ENCODE measurements at regions not wholly inside any gene's neighbourhood (a gene's known extent, or its start where the extent isn't known, plus 50 kb on each side); places are given as distances from the start of the nearest gene placed in this dataset.
"Not testable (repeated sequence)": the region's sequence is repeated elsewhere in the genome, so short reads cannot be mapped to it uniquely, and the experiment has no call there.

DNA sequence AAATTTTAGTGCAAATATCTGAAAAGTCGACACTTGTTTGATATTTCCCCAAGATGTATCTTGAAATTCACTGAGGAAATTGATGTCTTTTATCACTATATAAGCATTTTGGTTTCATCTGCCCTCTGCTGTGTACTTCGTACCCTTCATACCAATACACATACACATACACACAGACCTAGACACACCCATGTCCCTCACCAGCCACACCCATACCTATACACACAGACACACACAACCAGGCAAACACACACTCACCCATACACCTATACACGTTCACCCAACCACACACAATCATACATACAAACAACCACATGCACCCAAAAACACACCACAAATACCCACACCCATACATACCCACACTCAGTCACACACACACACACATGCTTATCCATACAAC lies 367.8 kb downstream of the HINT1 start:
- Histone ChIP-seq H3K9ac (ENCODE audit: low read length) (no peak overlapping the region), H3K36me3 (ENCODE audit: control insufficient read depth, insufficient read depth, low read length) (no peaks in the 10 kb centered on the region), H3K4me1 (ENCODE audit: control insufficient read depth, insufficient read depth, low read length) (no peaks in the 10 kb centered on the region), H3K9me3 (ENCODE audit: control insufficient read depth, low read length) (no peaks in the 10 kb centered on the region), H3K27me3 (ENCODE audit: control insufficient read depth, insufficient read depth, low read length) (no peaks in the 10 kb centered on the region), H3K4me3 (ENCODE audit: low read length) (no peak overlapping the region)

DNA sequence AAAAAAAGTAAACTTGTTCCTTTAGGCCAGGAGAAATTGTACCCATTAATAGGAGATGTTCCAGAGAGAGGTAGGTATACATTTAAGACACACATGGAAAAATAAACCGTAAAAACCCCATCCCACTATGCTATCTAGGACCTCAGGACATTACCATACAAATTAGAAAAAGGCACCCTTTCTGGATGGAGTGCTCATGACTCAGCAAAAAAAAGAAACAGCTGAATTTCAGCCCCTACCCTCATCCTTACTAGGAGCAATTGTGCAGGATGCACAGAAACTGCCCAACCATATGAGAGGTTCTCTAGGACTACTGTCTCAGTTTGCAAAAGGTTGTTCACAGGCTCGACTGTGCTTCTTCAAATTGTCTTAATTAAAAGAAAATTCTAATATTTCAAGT lies 368.2 kb downstream of the HINT1 start:
- H3K27me3 ChIP-seq (ENCODE audit: control insufficient read depth, insufficient read depth, low read length) = no peaks in the 10 kb centered on the region
- no peak overlapping the region for H3K9ac ChIP-seq (ENCODE audit: low read length)
- H3K4me1 ChIP-seq (ENCODE audit: control insufficient read depth, insufficient read depth, low read length) = no peaks in the 10 kb centered on the region
- H3K4me3 ChIP-seq (ENCODE audit: low read length) = no peak overlapping the region
- no peaks in the 10 kb centered on the region for H3K36me3 ChIP-seq (ENCODE audit: control insufficient read depth, insufficient read depth, low read length)
- H3K9me3 ChIP-seq (ENCODE audit: control insufficient read depth, low read length) = no peaks in the 10 kb centered on the region

- no peaks in the 10 kb centered on the region for H3K27me3 ChIP-seq (ENCODE audit: control insufficient read depth, insufficient read depth, low read length)
- H3K4me1 ChIP-seq (ENCODE audit: control insufficient read depth, insufficient read depth, low read length) = no peaks in the 10 kb centered on the region
- H3K4me3 ChIP-seq (ENCODE audit: low read length) = no peak overlapping the region
- H3K9me3 ChIP-seq (ENCODE audit: control insufficient read depth, low read length) = no peaks in the 10 kb centered on the region
- no peaks in the 10 kb centered on the region for H3K36me3 ChIP-seq (ENCODE audit: control insufficient read depth, insufficient read depth, low read length)
- H3K9ac ChIP-seq (ENCODE audit: low read length) = no peak overlapping the region
Measured at GRCh38 chr5:130796032-130796431, 369.0 kb downstream of the HINT1 start.

DNA sequence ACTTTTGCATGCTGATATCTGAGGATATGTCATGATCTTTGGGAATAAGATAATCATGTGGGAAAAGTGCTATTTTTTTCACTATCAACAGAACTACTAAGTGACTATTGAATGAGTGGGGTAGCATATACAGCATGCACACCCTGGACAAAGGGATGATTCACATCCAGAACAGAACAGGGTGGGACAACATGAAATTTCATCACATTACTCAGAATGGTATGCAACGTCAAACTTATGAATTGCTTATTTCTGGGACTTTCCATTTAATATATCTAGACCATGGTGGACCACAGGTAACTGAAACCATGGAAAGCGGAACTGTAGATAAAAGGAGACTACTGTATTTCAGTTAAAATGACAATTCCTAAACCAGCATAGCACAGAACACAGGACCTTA lies 370.0 kb downstream of the HINT1 start:
- no peaks in the 10 kb centered on the region for H3K27me3 ChIP-seq (ENCODE audit: control insufficient read depth, insufficient read depth, low read length)
- no peaks in the 10 kb centered on the region for H3K9me3 ChIP-seq (ENCODE audit: control insufficient read depth, low read length)

GRCh38 chr5:130777794-130778193 lies 387.3 kb downstream of the HINT1 start:
- H3K4me3 ChIP-seq (ENCODE audit: low read length) = no peak overlapping the region
- H3K36me3 ChIP-seq (ENCODE audit: control insufficient read depth, insufficient read depth, low read length) = no peaks in the 10 kb centered on the region
- no peak overlapping the region for H3K9ac ChIP-seq (ENCODE audit: low read length)
- no peaks in the 10 kb centered on the region for H3K9me3 ChIP-seq (ENCODE audit: control insufficient read depth, low read length)
- H3K4me1 ChIP-seq (ENCODE audit: control insufficient read depth, insufficient read depth, low read length) = no peaks in the 10 kb centered on the region
- H3K27me3 ChIP-seq (ENCODE audit: control insufficient read depth, insufficient read depth, low read length) = no peaks in the 10 kb centered on the region

More for the DNA sequence above, 370.0 kb downstream of the HINT1 start:
- no peaks in the 10 kb centered on the region for H3K4me1 ChIP-seq (ENCODE audit: control insufficient read depth, insufficient read depth, low read length)
- no peak overlapping the region for H3K9ac ChIP-seq (ENCODE audit: low read length)
- no peak overlapping the region for H3K4me3 ChIP-seq (ENCODE audit: low read length)
- H3K36me3 ChIP-seq (ENCODE audit: control insufficient read depth, insufficient read depth, low read length) = no peaks in the 10 kb centered on the region

DNA sequence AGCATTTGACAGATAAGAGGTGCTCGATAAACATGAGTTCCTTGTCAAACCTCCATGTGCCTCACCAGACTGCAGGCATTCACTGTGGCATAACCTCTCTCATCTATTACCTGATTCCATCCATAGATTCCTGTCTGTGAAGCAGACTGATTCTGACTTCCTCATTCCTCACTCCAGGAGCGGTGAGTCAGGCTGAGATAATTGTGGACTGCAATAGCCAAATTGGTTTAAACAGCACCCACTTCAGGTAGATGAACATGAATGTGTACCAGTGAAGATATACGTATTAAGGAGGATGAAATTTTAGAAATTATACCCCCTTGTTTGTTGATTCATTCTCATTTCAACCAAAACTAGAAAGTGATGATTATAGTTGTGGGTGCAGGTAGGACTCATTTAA lies 391.2 kb downstream of the HINT1 start:
- no peaks in the 10 kb centered on the region for H3K4me1 ChIP-seq (ENCODE audit: control insufficient read depth, insufficient read depth, low read length)
- no peak overlapping the region for H3K9ac ChIP-seq (ENCODE audit: low read length)
- no peak overlapping the region for H3K4me3 ChIP-seq (ENCODE audit: low read length)
- no peaks in the 10 kb centered on the region for H3K9me3 ChIP-seq (ENCODE audit: control insufficient read depth, low read length)
- H3K27me3 ChIP-seq (ENCODE audit: control insufficient read depth, insufficient read depth, low read length) = no peaks in the 10 kb centered on the region
- no peaks in the 10 kb centered on the region for H3K36me3 ChIP-seq (ENCODE audit: control insufficient read depth, insufficient read depth, low read length)

DNA sequence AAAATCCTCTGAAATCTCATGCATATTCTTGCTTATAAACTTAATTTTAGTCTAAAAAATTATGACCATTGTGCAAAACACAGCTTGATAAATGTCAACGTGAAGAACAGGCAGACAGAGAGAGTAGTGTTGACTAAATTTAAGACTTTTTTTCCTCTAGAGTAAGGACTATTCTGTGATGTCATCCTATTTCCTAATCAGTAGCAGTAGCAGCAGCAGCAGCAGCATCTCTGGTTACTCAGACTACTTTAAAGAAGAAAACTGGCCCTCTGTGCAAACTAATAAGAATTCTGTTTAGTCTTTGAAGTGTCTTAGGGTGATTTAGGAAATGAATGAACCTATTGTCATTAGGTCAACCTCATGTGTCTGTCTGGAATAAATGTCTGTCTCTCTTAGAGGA lies 403.0 kb downstream of the HINT1 start:
- H3K9ac ChIP-seq (ENCODE audit: low read length) = no peak overlapping the region
- no peak overlapping the region for H3K4me3 ChIP-seq (ENCODE audit: low read length)
- no peaks in the 10 kb centered on the region for H3K4me1 ChIP-seq (ENCODE audit: control insufficient read depth, insufficient read depth, low read length)
- H3K36me3 ChIP-seq (ENCODE audit: control insufficient read depth, insufficient read depth, low read length) = no peaks in the 10 kb centered on the region
- H3K27me3 ChIP-seq (ENCODE audit: control insufficient read depth, insufficient read depth, low read length) = no peaks in the 10 kb centered on the region
- H3K9me3 ChIP-seq (ENCODE audit: control insufficient read depth, low read length) = no peaks in the 10 kb centered on the region

DNA sequence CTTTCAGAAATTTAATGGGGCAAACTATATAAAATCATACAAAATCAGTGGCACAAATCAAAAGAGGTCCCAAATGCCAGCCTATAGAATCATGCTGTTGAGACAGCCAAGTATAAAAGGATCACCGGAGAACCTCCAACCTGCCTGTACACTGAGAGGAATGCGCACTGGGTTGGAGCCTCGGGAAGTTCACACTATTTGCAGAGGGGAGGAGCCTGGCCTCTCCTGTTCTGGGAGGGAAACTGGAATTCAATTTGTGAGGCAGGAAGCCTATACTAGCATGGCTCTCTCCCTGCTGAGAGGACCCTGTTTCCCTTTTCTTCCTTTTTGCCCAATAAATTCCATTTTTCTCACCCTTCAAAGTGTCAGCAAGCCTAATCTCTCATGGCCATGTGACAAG lies 406.0 kb downstream of the HINT1 start:
- no peak overlapping the region for H3K9ac ChIP-seq (ENCODE audit: low read length)

DNA sequence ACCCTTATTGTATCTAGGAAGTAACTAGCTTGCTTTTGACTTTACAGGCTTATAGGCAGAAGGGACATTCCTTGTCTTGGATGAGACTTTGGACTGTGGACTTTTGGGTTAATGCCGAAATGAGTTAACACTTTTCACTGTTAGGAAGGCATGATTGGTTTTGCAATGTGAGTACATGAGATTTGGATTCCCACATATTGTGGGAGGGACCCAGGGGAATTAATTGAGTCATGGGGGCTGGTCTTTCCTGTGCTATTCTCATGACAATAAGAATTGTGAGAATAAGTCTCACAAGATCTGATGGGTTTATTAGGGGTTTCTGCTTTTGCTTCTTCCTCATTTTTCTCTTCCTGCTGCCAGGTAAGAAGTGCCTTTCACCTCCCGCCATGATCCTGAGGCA lies 417.5 kb downstream of the HINT1 start:
- Histone ChIP-seq H3K4me1 (ENCODE audit: control insufficient read depth, insufficient read depth, low read length) (no peaks in the 10 kb centered on the region), H3K4me3 (ENCODE audit: low read length) (no peak overlapping the region), H3K27me3 (ENCODE audit: control insufficient read depth, insufficient read depth, low read length) (no peaks in the 10 kb centered on the region), H3K9me3 (ENCODE audit: control insufficient read depth, low read length) (no peaks in the 10 kb centered on the region), H3K9ac (ENCODE audit: low read length) (no peak overlapping the region), H3K36me3 (ENCODE audit: control insufficient read depth, insufficient read depth, low read length) (no peaks in the 10 kb centered on the region)

More for the DNA sequence above, 406.0 kb downstream of the HINT1 start:
- Histone ChIP-seq H3K4me1 (ENCODE audit: control insufficient read depth, insufficient read depth, low read length) (no peaks in the 10 kb centered on the region), H3K36me3 (ENCODE audit: control insufficient read depth, insufficient read depth, low read length) (no peaks in the 10 kb centered on the region), H3K9me3 (ENCODE audit: control insufficient read depth, low read length) (no peaks in the 10 kb centered on the region), H3K27me3 (ENCODE audit: control insufficient read depth, insufficient read depth, low read length) (no peaks in the 10 kb centered on the region), H3K4me3 (ENCODE audit: low read length) (no peak overlapping the region)

- not testable (repeated sequence) for H3K4me1 ChIP-seq (ENCODE audit: control insufficient read depth, insufficient read depth, low read length); H3K36me3 ChIP-seq (ENCODE audit: control insufficient read depth, insufficient read depth, low read length); H3K27me3 ChIP-seq (ENCODE audit: control insufficient read depth, insufficient read depth, low read length); H3K9me3 ChIP-seq (ENCODE audit: control insufficient read depth, low read length); H3K9ac ChIP-seq (ENCODE audit: low read length); H3K4me3 ChIP-seq (ENCODE audit: low read length)
Measured at GRCh38 chr5:130746641-130747040, 418.4 kb downstream of the HINT1 start.

GRCh38 chr5:130743092-130743491 lies 422.0 kb downstream of the HINT1 start:
- Histone ChIP-seq H3K4me3 (ENCODE audit: low read length) (no peak overlapping the region), H3K4me1 (ENCODE audit: control insufficient read depth, insufficient read depth, low read length) (no peaks in the 10 kb centered on the region), H3K36me3 (ENCODE audit: control insufficient read depth, insufficient read depth, low read length) (no peaks in the 10 kb centered on the region), H3K9me3 (ENCODE audit: control insufficient read depth, low read length) (no peaks in the 10 kb centered on the region), H3K27me3 (ENCODE audit: control insufficient read depth, insufficient read depth, low read length) (no peaks in the 10 kb centered on the region), H3K9ac (ENCODE audit: low read length) (no peak overlapping the region)

DNA sequence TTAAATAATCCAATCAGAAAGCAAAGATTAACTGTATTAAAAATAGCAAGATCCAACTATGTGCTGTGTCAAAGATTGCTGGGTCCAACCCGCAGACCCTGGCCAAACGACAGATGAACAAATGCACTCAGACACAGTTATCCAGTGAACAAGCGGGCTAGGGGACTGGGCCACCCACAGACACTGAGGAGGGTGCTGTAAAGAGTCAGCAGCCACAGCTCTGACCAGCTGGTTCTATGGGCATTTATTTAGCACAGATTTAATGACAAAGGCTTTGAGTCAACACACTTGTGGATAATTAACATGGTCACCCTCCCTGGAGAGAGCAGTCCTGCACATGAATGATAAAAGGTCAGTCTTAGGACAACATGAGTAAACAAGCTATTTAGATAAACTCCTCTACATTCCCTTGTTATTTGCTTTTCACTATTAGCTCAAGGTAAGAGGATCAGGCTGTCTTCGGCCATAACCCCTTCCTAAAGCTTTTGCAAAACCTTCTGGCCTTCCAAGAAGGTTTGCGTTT lies 424.9 kb downstream of the HINT1 start:
- Histone ChIP-seq H3K4me1 (ENCODE audit: control insufficient read depth, insufficient read depth, low read length) (no peaks in the 10 kb centered on the region), H3K9me3 (ENCODE audit: control insufficient read depth, low read length) (no peaks in the 10 kb centered on the region), H3K4me3 (ENCODE audit: low read length) (no peak overlapping the region), H3K9ac (ENCODE audit: low read length) (no peak overlapping the region), H3K36me3 (ENCODE audit: control insufficient read depth, insufficient read depth, low read length) (no peaks in the 10 kb centered on the region), H3K27me3 (ENCODE audit: control insufficient read depth, insufficient read depth, low read length) (no peaks in the 10 kb centered on the region)

GRCh38 chr5:130731839-130732238 lies 433.2 kb downstream of the HINT1 start:
- no peaks in the 10 kb centered on the region for H3K36me3 ChIP-seq (ENCODE audit: control insufficient read depth, insufficient read depth, low read length)
- no peak overlapping the region for H3K4me3 ChIP-seq (ENCODE audit: low read length)
- no peaks in the 10 kb centered on the region for H3K9me3 ChIP-seq (ENCODE audit: control insufficient read depth, low read length)
- H3K27me3 ChIP-seq (ENCODE audit: control insufficient read depth, insufficient read depth, low read length) = no peaks in the 10 kb centered on the region
- H3K4me1 ChIP-seq (ENCODE audit: control insufficient read depth, insufficient read depth, low read length) = no peaks in the 10 kb centered on the region
- no peak overlapping the region for H3K9ac ChIP-seq (ENCODE audit: low read length)

Data from mucosa of stomach (tissue), 1 donor.